CD4-positive, alpha-beta T cell (primary cell): ENCODE measurements at regions not wholly inside any gene's neighbourhood (a gene's known extent, or its start where the extent isn't known, plus 50 kb on each side); places are given as distances from the start of the nearest gene placed in this dataset.

ENCODE experiments used
- ATAC-seq: fragments of 200-7000 bp; cut with Tn5 transposase; one replicate; pipeline ENCODE4 v1.10.0; 2022; ENCODE audit warnings: mild to moderate bottlenecking; ENCODE audit not compliant: poor library complexity
- CTCF ChIA-PET: fragments of 350-600 bp; sonication (Branson Sonifier 250); formaldehyde crosslinking; loops from one replicate; lab custom pipeline; 2021; ENCODE audit warnings: antibody characterized with exemption, inconsistent platforms; lab: Charles Lee
- POLR2A ChIA-PET: fragments of 350-600 bp; sonication (Branson Sonifier 250); formaldehyde crosslinking; loops from one replicate; lab custom pipeline; 2021; ENCODE audit warnings: antibody characterized with exemption, inconsistent platforms; lab: Charles Lee
- DNase-seq, 14 experiments: peaks; one replicate each; pipeline ENCODE4 v3.0.0-alpha.2; 2013 to 2020; ENCODE audit warnings: mixed read lengths in 2 of 14
- H3K27ac ChIP-seq, 2 donors: one replicate each; pipeline versions ENCODE4 v1.5.1 to v1.7.0; 2013; ENCODE audit warnings: low read length in 2 of 2, low read depth in 1 of 2, mild to moderate bottlenecking in 1 of 2
- H3K27me3 ChIP-seq, 2 experiments: 1 replicate in 1 of 2; 2 replicates in 1 of 2; pipeline versions ENCODE4 v1.6.1 to v1.7.0; 2013; ENCODE audit warnings: low read length in 2 of 2, control low read depth in 1 of 2, mild to moderate bottlenecking in 1 of 2, moderate library complexity in 1 of 2; ENCODE audit not compliant: insufficient read depth in 2 of 2, control insufficient read depth in 1 of 2
- H3K36me3 ChIP-seq: one replicate; pipeline ENCODE4 v1.6.1; 2013; ENCODE audit warnings: low read length, control low read depth; ENCODE audit not compliant: insufficient read depth
- H3K4me1 ChIP-seq: one replicate; pipeline ENCODE4 v1.6.1; 2013; ENCODE audit warnings: low read length, control low read depth; ENCODE audit not compliant: insufficient read depth
- H3K4me3 ChIP-seq: one replicate; pipeline ENCODE4 v1.5.1; 2013; ENCODE audit warnings: mild to moderate bottlenecking, low read length, moderate library complexity
- H3K9me3 ChIP-seq, 2 experiments: 1 replicate in 1 of 2; 2 replicates in 1 of 2; pipeline versions ENCODE4 v1.6.1 to v1.7.0; 2013; ENCODE audit warnings: low read length in 2 of 2, mild to moderate bottlenecking in 2 of 2, control low read depth in 1 of 2, moderate library complexity in 1 of 2; ENCODE audit not compliant: control insufficient read depth in 1 of 2, insufficient read depth in 1 of 2
- H3K27ac Mint-ChIP-seq: one replicate; pipeline ENCODE4 v1.8.0; 2020; ENCODE audit warnings: mixed read lengths
- H3K27me3 Mint-ChIP-seq: one replicate; pipeline ENCODE4 v1.8.0; 2021; ENCODE audit warnings: mixed read lengths
- H3K36me3 Mint-ChIP-seq: one replicate; pipeline ENCODE4 v1.8.0; 2021; ENCODE audit warnings: low read depth, mixed read lengths
- H3K4me1 Mint-ChIP-seq: one replicate; pipeline ENCODE4 v1.8.0; 2021; ENCODE audit warnings: low read depth, mixed read lengths
- H3K4me3 Mint-ChIP-seq: one replicate; pipeline ENCODE4 v1.8.0; 2020; ENCODE audit warnings: mild to moderate bottlenecking, mixed read lengths
- H3K9me3 Mint-ChIP-seq: one replicate; pipeline ENCODE4 v1.8.0; 2020; ENCODE audit warnings: mixed read lengths
- CTCF ChIP-seq: fragments of 200-600 bp; IDR thresholded peaks from one replicate; pipeline ENCODE4 v1.8.0; 2022; ENCODE audit warnings: antibody characterized with exemption, mild to moderate bottlenecking
- intact Hi-C, 2 experiments: fragments of 100-400 bp; cut with DNase I in 1 of 2; cut with micrococcal nuclease in 1 of 2; formaldehyde crosslinking; loops; one replicate each; pipeline versions ENCODE4 v1.15.1 to v1.9.0; 2023 to 2025; cut with DNase I, micrococcal nuclease

GRCh38 chr16:49057936-49058335 lies 223.7 kb downstream of the CBLN1 start:
- Mint-ChIP-seq H3K27me3 (no peaks in the 10 kb centered on the region), H3K36me3 (no peaks in the 10 kb centered on the region), H3K4me1 (no peaks in the 10 kb centered on the region), H3K9me3 (no peaks in the 10 kb centered on the region), H3K27ac (no peak overlapping the region), H3K4me3 (no peak overlapping the region)
- no peak overlapping the region for H3K4me3 ChIP-seq
- H3K27me3 ChIP-seq: no peaks in the 10 kb centered on the region
- H3K9me3 ChIP-seq: peaks cover 0 to under 1% of the 10 kb centered on the region in 2 experiments
- DNase-seq: no peak
- ChIA-PET CTCF (interaction anchor here (0.8 kb wide), 1 partner anchor 28 kb away, joined by 3 read pairs; no protein-coding TSS in a partner anchor), POLR2A (no interaction called here)
- no peak overlapping the region for H3K27ac ChIP-seq
- H3K4me1 ChIP-seq: no peaks in the 10 kb centered on the region
- no peaks in the 10 kb centered on the region for H3K36me3 ChIP-seq
- intact Hi-C loops: no loop called here
- no peak for TF ChIP-seq CTCF
- ATAC-seq: no peak

GRCh38 chr16:49057391-49057790 lies 224.2 kb downstream of the CBLN1 start:
- Histone ChIP-seq H3K27ac (no peak overlapping the region), H3K27me3 (no peaks in the 10 kb centered on the region), H3K36me3 (no peaks in the 10 kb centered on the region), H3K4me3 (no peak overlapping the region), H3K9me3 (peaks cover 0 to 4% of the 10 kb centered on the region in 2 experiments), H3K4me1 (no peaks in the 10 kb centered on the region)
- intact Hi-C loops: no loop called here
- ATAC-seq: no peak
- no peak for TF ChIP-seq CTCF
- Mint-ChIP-seq H3K36me3 (no peaks in the 10 kb centered on the region), H3K4me3 (no peak overlapping the region), H3K9me3 (no peaks in the 10 kb centered on the region), H3K27ac (no peak overlapping the region), H3K27me3 (no peaks in the 10 kb centered on the region), H3K4me1 (no peaks in the 10 kb centered on the region)
- POLR2A ChIA-PET: no interaction called here
- CTCF ChIA-PET: no interaction called here
- DNase-seq: no peak

GRCh38 chr16:49056546-49056945 lies 225.1 kb downstream of the CBLN1 start:
- ChIA-PET CTCF (no interaction called here), POLR2A (no interaction called here)
- TF ChIP-seq CTCF: no peak
- Histone ChIP-seq H3K27me3 (no peaks in the 10 kb centered on the region), H3K36me3 (no peaks in the 10 kb centered on the region), H3K4me3 (no peak overlapping the region), H3K4me1 (no peaks in the 10 kb centered on the region), H3K9me3 (peaks cover 0 to 9% of the 10 kb centered on the region in 2 experiments), H3K27ac (no peak overlapping the region)
- intact Hi-C loops: no loop called here
- Mint-ChIP-seq H3K9me3 (no peaks in the 10 kb centered on the region), H3K4me1 (no peaks in the 10 kb centered on the region), H3K4me3 (no peak overlapping the region), H3K36me3 (no peaks in the 10 kb centered on the region), H3K27ac (no peak overlapping the region), H3K27me3 (no peaks in the 10 kb centered on the region)
- ATAC-seq (no peak), DNase-seq (no peak)
